ENCODE measurements at regions not wholly inside any gene's neighbourhood (a gene's known extent, or its start where the extent isn't known, plus 50 kb on each side); places are given as distances from the start of the nearest gene placed in this dataset.

DNA sequence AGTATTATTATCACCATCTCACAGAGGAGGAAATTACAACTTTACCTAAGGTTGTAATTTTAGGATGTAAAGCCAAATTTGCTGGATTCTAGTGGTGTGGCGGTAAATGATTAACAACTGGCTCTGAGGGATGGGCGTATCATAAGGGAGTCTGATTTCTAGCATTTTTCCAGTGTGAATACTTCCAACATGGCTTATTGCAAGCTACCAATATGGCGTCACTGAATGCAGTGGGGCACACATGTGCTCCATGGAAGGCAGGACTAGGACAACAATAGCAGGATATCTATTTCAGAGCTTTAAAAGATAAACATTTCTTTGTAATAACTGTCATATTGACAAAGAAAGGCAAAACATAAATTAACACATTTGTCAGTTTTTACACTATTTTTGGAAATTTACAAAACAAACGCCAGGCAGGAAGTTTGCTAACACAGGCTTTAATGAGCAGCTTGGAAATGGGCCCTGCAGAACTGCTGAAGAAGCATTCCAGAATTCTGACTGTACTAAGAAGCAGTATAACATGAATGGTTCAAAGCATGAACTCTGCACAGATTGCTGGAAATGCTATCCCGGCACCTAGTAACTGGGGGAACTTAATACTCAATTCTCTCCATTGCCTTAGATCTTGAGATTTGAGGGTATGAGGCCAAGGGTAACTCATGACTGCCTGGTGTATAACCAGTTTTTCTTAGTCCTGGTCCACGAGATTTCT lies 439.3 kb upstream of the MAP2 start:
- H3K4me3 ChIP-seq (ENCODE audit: control insufficient read depth, low read depth, low read length) = no peak overlapping the region
- no peak for DNase-seq (ENCODE audit: low read depth)
- no peak for TF ChIP-seq CTCF (IDR thresholded peaks at IDR 0.05; ENCODE audit: control insufficient read depth, insufficient read depth, low read depth, low read length, missing control alignments)

DNA sequence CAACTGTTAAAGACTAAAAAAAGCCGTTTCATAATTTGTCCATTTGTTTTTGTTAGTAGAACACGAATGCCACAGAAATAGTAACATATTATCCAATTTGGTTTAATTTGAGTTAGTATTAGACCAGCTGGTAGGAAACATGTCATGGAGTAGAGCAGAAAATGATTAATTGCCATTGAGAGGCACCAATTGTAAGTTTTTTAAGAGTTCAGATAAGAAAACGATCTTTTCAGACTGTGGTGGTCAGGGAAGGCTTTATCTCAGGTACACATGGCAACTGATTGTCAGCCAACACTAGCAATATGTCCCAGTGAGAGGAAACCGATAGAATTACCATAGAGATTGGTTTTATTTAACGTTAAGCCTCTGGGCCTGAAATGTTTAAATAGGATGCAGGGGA lies 438.2 kb upstream of the MAP2 start:
- H3K4me3 ChIP-seq (ENCODE audit: control insufficient read depth, low read depth, low read length) = no peak overlapping the region
- TF ChIP-seq CTCF (IDR thresholded peaks at IDR 0.05; ENCODE audit: control insufficient read depth, insufficient read depth, low read depth, low read length, missing control alignments) = no peak
- no peak for DNase-seq (ENCODE audit: low read depth)

GRCh38 chr2:208990716-208991115 lies 433.1 kb upstream of the MAP2 start:
- DNase-seq (ENCODE audit: low read depth) = no peak
- no peak overlapping the region for H3K4me3 ChIP-seq (ENCODE audit: control insufficient read depth, low read depth, low read length)
- TF ChIP-seq CTCF (IDR thresholded peaks at IDR 0.05; ENCODE audit: control insufficient read depth, insufficient read depth, low read depth, low read length, missing control alignments) = no peak

GRCh38 chr2:208999911-209000310 lies 423.9 kb upstream of the MAP2 start:
- H3K4me3 ChIP-seq (ENCODE audit: control insufficient read depth, low read depth, low read length) = no peak overlapping the region
- no peak for TF ChIP-seq CTCF (IDR thresholded peaks at IDR 0.05; ENCODE audit: control insufficient read depth, insufficient read depth, low read depth, low read length, missing control alignments)
- DNase-seq (ENCODE audit: low read depth) = no peak

- TF ChIP-seq CTCF (IDR thresholded peaks at IDR 0.05; ENCODE audit: control insufficient read depth, insufficient read depth, low read depth, low read length, missing control alignments) = no peak
- DNase-seq (ENCODE audit: low read depth) = no peak
- H3K4me3 ChIP-seq (ENCODE audit: control insufficient read depth, low read depth, low read length) = no peak overlapping the region
Measured at GRCh38 chr2:209002054-209002453, 421.8 kb upstream of the MAP2 start.

- no peak overlapping the region for H3K4me3 ChIP-seq (ENCODE audit: control insufficient read depth, low read depth, low read length)
- no peak for DNase-seq (ENCODE audit: low read depth)
- TF ChIP-seq CTCF (IDR thresholded peaks at IDR 0.05; ENCODE audit: control insufficient read depth, insufficient read depth, low read depth, low read length, missing control alignments) = no peak
Measured at GRCh38 chr2:209005371-209005770, 418.5 kb upstream of the MAP2 start.
